ENCODE measurements at regions not wholly inside any gene's neighbourhood (a gene's known extent, or its start where the extent isn't known, plus 50 kb on each side); places are given as distances from the start of the nearest gene placed in this dataset.

DNA sequence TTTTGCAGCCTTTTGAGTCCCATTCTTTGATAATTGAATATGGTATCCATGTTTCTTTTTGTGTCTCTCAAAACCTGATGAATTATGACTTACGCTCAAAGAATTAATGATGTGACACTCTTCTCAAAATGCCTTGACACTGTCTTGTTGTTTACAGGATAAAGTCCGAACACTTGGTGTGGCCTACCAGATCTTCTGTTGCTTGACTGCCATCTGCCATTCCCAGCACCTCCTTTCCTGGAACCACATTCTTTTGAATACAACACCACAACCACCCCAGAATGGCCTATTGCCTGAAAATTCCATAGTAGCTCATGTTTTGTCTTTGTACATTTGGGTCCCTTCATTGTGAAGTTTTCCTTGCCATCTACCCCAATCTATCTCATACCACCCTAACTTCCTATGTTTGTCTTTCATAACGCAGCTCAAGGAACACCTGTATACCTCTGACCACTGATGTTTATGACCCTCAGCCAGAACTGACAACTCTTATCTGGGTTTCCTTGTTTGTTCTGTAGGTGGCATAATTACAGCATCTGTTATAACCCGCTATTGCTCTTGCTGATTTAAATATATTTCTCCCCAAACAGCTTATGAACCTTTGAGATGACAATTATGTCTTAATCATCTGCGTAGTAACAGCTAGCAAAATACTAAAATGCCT lies 991.3 kb downstream of the RAB28 start:
- no peak overlapping the region for H3K27ac ChIP-seq
- no peaks in the 10 kb centered on the region for H3K27me3 ChIP-seq (ENCODE audit: insufficient read depth, low read depth)
- H3K79me2 ChIP-seq (ENCODE audit: insufficient read depth, low read depth), result no peaks in the 10 kb centered on the region
- H3K4me1 ChIP-seq (ENCODE audit: low read depth, poor library complexity, severe bottlenecking), result no peaks in the 10 kb centered on the region
- no peaks in the 10 kb centered on the region for H4K20me1 ChIP-seq (ENCODE audit: insufficient read depth)
- no peak overlapping the region for H3K9ac ChIP-seq
- H3K4me2 ChIP-seq, result no peak overlapping the region
- no peak overlapping the region for H3K4me3 ChIP-seq (IDR thresholded peaks at IDR 0.05; ENCODE audit: insufficient read depth, low read depth, low read length)
- H3K36me3 ChIP-seq (ENCODE audit: insufficient read depth), result no peaks in the 10 kb centered on the region
- no peak overlapping the region for H2AFZ ChIP-seq (ENCODE audit: low read depth)
- TF ChIP-seq, protein P1, sequence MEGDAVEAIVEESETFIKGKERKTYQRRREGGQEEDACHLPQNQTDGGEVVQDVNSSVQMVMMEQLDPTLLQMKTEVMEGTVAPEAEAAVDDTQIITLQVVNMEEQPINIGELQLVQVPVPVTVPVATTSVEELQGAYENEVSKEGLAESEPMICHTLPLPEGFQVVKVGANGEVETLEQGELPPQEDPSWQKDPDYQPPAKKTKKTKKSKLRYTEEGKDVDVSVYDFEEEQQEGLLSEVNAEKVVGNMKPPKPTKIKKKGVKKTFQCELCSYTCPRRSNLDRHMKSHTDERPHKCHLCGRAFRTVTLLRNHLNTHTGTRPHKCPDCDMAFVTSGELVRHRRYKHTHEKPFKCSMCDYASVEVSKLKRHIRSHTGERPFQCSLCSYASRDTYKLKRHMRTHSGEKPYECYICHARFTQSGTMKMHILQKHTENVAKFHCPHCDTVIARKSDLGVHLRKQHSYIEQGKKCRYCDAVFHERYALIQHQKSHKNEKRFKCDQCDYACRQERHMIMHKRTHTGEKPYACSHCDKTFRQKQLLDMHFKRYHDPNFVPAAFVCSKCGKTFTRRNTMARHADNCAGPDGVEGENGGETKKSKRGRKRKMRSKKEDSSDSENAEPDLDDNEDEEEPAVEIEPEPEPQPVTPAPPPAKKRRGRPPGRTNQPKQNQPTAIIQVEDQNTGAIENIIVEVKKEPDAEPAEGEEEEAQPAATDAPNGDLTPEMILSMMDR (conservative IDR thresholded peaks at IDR 0.05; ENCODE audit: low read depth, low read length), result no peak

DNA sequence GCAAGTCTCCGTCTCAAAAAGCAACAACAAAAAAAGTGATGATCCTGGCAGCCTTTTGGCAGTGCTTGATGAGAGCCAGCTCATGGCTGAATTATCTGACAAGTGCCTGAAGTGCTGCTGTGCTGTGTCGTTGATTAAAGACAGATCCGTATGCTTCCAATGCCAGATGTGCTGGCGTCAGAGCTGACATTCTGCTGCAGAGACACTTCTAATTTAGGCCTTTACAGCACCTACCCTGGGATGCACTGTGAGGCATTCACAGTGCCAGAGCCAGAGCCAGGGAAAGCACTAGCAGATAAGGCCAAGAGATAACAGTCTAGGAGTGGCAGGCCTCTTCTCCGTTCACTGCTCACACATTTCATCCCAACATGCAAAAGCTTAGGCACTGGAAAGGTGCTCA lies 995.5 kb downstream of the RAB28 start:
- no peak overlapping the region for H3K4me2 ChIP-seq
- H2AFZ ChIP-seq (ENCODE audit: low read depth), result no peak overlapping the region
- no peaks in the 10 kb centered on the region for H3K79me2 ChIP-seq (ENCODE audit: insufficient read depth, low read depth)
- TF ChIP-seq, protein P1 (conservative IDR thresholded peaks at IDR 0.05; ENCODE audit: low read depth, low read length), result no peak
- no peak overlapping the region for H3K4me3 ChIP-seq (IDR thresholded peaks at IDR 0.05; ENCODE audit: insufficient read depth, low read depth, low read length)
- H4K20me1 ChIP-seq (ENCODE audit: insufficient read depth), result no peaks in the 10 kb centered on the region
- H3K36me3 ChIP-seq (ENCODE audit: insufficient read depth), result no peaks in the 10 kb centered on the region
- no peaks in the 10 kb centered on the region for H3K27me3 ChIP-seq (ENCODE audit: insufficient read depth, low read depth)
- H3K27ac ChIP-seq, result no peak overlapping the region
- H3K9ac ChIP-seq, result no peak overlapping the region
- no peaks in the 10 kb centered on the region for H3K4me1 ChIP-seq (ENCODE audit: low read depth, poor library complexity, severe bottlenecking)

DNA sequence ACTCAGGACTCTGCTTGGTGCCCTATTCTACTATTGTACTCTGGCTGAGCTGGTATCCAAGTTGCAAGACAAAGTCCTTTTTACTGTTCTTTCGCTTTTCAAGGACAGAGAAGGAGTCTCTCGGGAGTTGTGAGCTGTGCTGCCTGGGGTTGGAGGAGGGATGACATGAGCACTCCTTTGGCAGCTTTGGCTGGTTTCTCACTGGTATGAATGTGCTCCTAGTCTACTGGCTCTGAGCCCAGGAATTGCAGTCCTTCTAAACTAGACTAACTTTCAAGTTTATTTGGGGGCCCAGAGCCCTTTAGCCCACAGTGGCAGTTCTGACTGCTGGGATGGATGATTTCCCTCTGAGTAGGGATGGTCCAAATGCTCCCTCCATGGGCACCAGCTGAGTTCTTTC lies 997.1 kb downstream of the RAB28 start:
- no peak overlapping the region for H3K9ac ChIP-seq
- no peak overlapping the region for H2AFZ ChIP-seq (ENCODE audit: low read depth)
- no peaks in the 10 kb centered on the region for H3K36me3 ChIP-seq (ENCODE audit: insufficient read depth)
- H3K27me3 ChIP-seq (ENCODE audit: insufficient read depth, low read depth), result no peaks in the 10 kb centered on the region
- no peaks in the 10 kb centered on the region for H4K20me1 ChIP-seq (ENCODE audit: insufficient read depth)
- no peak overlapping the region for H3K4me2 ChIP-seq
- H3K4me3 ChIP-seq (IDR thresholded peaks at IDR 0.05; ENCODE audit: insufficient read depth, low read depth, low read length), result no peak overlapping the region
- no peak overlapping the region for H3K27ac ChIP-seq
- no peaks in the 10 kb centered on the region for H3K4me1 ChIP-seq (ENCODE audit: low read depth, poor library complexity, severe bottlenecking)
- TF ChIP-seq, protein P1 (conservative IDR thresholded peaks at IDR 0.05; ENCODE audit: low read depth, low read length), result no peak
- H3K79me2 ChIP-seq (ENCODE audit: insufficient read depth, low read depth), result no peaks in the 10 kb centered on the region

DNA sequence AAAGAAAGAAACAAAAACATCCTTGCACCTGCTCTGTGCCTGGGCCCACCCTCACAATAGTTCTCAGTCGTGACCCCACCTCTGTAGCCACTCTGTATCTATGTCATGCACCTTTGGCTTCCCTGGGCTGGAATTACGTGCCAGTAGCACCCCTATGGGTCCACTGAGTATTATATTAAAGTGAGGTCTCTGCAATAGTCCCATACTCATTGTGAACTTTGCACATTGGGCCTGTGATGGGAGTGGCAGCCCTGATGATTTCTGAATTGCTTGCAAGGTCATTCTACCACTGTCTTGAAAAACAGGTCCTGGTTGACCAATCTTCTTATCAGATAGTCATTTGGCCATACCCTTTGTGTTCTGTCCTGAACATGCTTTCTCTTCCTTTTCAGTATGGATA lies 1012.1 kb downstream of the RAB28 start:
- H2AFZ ChIP-seq (ENCODE audit: low read depth), result no peak overlapping the region
- no peak overlapping the region for H3K9ac ChIP-seq
- no peak overlapping the region for H3K27ac ChIP-seq
- H3K4me2 ChIP-seq, result no peak overlapping the region
- H3K27me3 ChIP-seq (ENCODE audit: insufficient read depth, low read depth), result no peaks in the 10 kb centered on the region
- TF ChIP-seq, protein P1 (conservative IDR thresholded peaks at IDR 0.05; ENCODE audit: low read depth, low read length), result no peak
- no peaks in the 10 kb centered on the region for H3K79me2 ChIP-seq (ENCODE audit: insufficient read depth, low read depth)
- H4K20me1 ChIP-seq (ENCODE audit: insufficient read depth), result no peaks in the 10 kb centered on the region
- H3K4me1 ChIP-seq (ENCODE audit: low read depth, poor library complexity, severe bottlenecking), result no peaks in the 10 kb centered on the region
- no peaks in the 10 kb centered on the region for H3K36me3 ChIP-seq (ENCODE audit: insufficient read depth)
- no peak overlapping the region for H3K4me3 ChIP-seq (IDR thresholded peaks at IDR 0.05; ENCODE audit: insufficient read depth, low read depth, low read length)

Measured in KMS-11 (cell line).